H9 (cell line): ENCODE measurements at regions not wholly inside any gene's neighbourhood (a gene's known extent, or its start where the extent isn't known, plus 50 kb on each side); places are given as distances from the start of the nearest gene placed in this dataset.

ENCODE experiments used
- DNase-seq: peaks from one replicate; pipeline ENCODE4 v3.0.0-alpha.2; 2017
- H2AFZ ChIP-seq: one replicate; pipeline ENCODE4 v1.6.1; 2013; ENCODE audit warnings: mild to moderate bottlenecking, low read length, control low read depth, moderate library complexity
- H2AK5ac ChIP-seq: 2 replicates; pipeline ENCODE4 v1.6.1; 2013; ENCODE audit warnings: low read length, control low read depth, mixed read lengths; ENCODE audit not compliant: insufficient read length
- H2BK120ac ChIP-seq: one replicate; pipeline ENCODE4 v1.6.1; 2013; ENCODE audit warnings: low read depth, mild to moderate bottlenecking, low read length, control low read depth, inconsistent platforms; ENCODE audit not compliant: poor library complexity, severe bottlenecking
- H2BK12ac ChIP-seq: 2 replicates; pipeline ENCODE4 v1.6.1; 2013; ENCODE audit warnings: low read length, control low read depth, mixed read lengths, low read depth; ENCODE audit not compliant: insufficient read length
- H2BK15ac ChIP-seq: 2 replicates; pipeline ENCODE4 v1.6.1; 2013; ENCODE audit warnings: low read depth, low read length, control low read depth
- H2BK20ac ChIP-seq: one replicate; pipeline ENCODE4 v1.6.1; 2013; ENCODE audit warnings: low read depth, mild to moderate bottlenecking, low read length, control low read depth, inconsistent platforms; ENCODE audit not compliant: poor library complexity, severe bottlenecking
- H2BK5ac ChIP-seq: 2 replicates; pipeline ENCODE4 v1.6.1; 2013; ENCODE audit warnings: low read length, control low read depth, mixed read lengths; ENCODE audit not compliant: insufficient read length
- H3K14ac ChIP-seq: 2 replicates; pipeline ENCODE4 v1.6.1; 2013; ENCODE audit warnings: low read length, control low read depth; ENCODE audit not compliant: insufficient read depth
- H3K18ac ChIP-seq: 2 replicates; pipeline ENCODE4 v1.6.1; 2013; ENCODE audit warnings: low read depth, mild to moderate bottlenecking, mixed read lengths, low read length, control low read depth; ENCODE audit not compliant: insufficient read length
- H3K23ac ChIP-seq: 2 replicates; pipeline ENCODE4 v1.6.1; 2013; ENCODE audit warnings: low read length, control low read depth, mixed read lengths, low read depth; ENCODE audit not compliant: insufficient read length
- H3K23me2 ChIP-seq: 2 replicates; pipeline ENCODE4 v1.6.1; 2013; ENCODE audit warnings: low read depth, mild to moderate bottlenecking, mixed read lengths, low read length, control low read depth; ENCODE audit not compliant: insufficient read length, poor library complexity, severe bottlenecking
- H3K27ac ChIP-seq: 2 replicates; pipeline ENCODE4 v1.5.1; 2013; ENCODE audit warnings: low read length, control low read depth, mixed read lengths, low read depth; ENCODE audit not compliant: insufficient read length
- H3K27me3 ChIP-seq: 2 replicates; pipeline ENCODE4 v1.6.1; 2013; ENCODE audit warnings: low read length, control low read depth, inconsistent platforms; ENCODE audit not compliant: insufficient read depth
- H3K4ac ChIP-seq: 2 replicates; pipeline ENCODE4 v1.6.1; 2013; ENCODE audit warnings: low read depth, mild to moderate bottlenecking, control low read depth, inconsistent platforms, low read length, moderate library complexity
- H3K4me1 ChIP-seq: 2 replicates; pipeline ENCODE4 v1.6.1; 2013; ENCODE audit warnings: low read length, control low read depth, inconsistent platforms; ENCODE audit not compliant: insufficient read depth
- H3K4me2 ChIP-seq: 2 replicates; pipeline ENCODE4 v1.6.1; 2013; ENCODE audit warnings: low read length, control low read depth, mixed read lengths; ENCODE audit not compliant: insufficient read length, insufficient read depth
- H3K56ac ChIP-seq: 2 replicates; pipeline ENCODE4 v1.6.1; 2013; ENCODE audit warnings: low read depth, mild to moderate bottlenecking, mixed read lengths, low read length, control low read depth; ENCODE audit not compliant: insufficient read length
- H3K79me1 ChIP-seq: 2 replicates; pipeline ENCODE4 v1.6.1; 2013; ENCODE audit warnings: low read depth, mild to moderate bottlenecking, moderate library complexity, low read length, control low read depth, inconsistent platforms; ENCODE audit not compliant: insufficient read depth, poor library complexity, severe bottlenecking
- H3K79me2 ChIP-seq: 2 replicates; pipeline ENCODE4 v1.6.1; 2013; ENCODE audit warnings: low read length, control low read depth, inconsistent platforms; ENCODE audit not compliant: insufficient read depth
- H3K9ac ChIP-seq: 2 replicates; pipeline ENCODE4 v1.6.1; 2013; ENCODE audit warnings: low read length, control low read depth, mixed read lengths; ENCODE audit not compliant: insufficient read length; ENCODE audit errors: extremely low read depth
- H3K9me3 ChIP-seq: one replicate; pipeline ENCODE4 v1.6.1; 2013; ENCODE audit warnings: low read depth, low read length, inconsistent platforms; ENCODE audit not compliant: control insufficient read depth
- H3T11ph ChIP-seq: one replicate; pipeline ENCODE4 v1.6.1; 2013; ENCODE audit warnings: mild to moderate bottlenecking, low read length, control low read depth, inconsistent platforms
- H4K20me1 ChIP-seq: one replicate; pipeline ENCODE4 v1.6.1; 2013; ENCODE audit not compliant: control insufficient read depth, insufficient read length, insufficient read depth
- H4K5ac ChIP-seq: 2 replicates; pipeline ENCODE4 v1.6.1; 2013; ENCODE audit warnings: low read depth, mild to moderate bottlenecking, mixed read lengths, low read length, control low read depth; ENCODE audit not compliant: insufficient read length
- H4K8ac ChIP-seq: replicated peaks from 2 replicates; pipeline ENCODE4 v1.6.1; 2013; ENCODE audit warnings: low read length, control low read depth, mixed read lengths, low read depth; ENCODE audit not compliant: insufficient read length
- H4K91ac ChIP-seq: 2 replicates; pipeline ENCODE4 v1.6.1; 2013; ENCODE audit warnings: low read depth, mild to moderate bottlenecking, moderate library complexity, mixed read lengths, low read length, control low read depth; ENCODE audit not compliant: insufficient read length
- H3K27ac Mint-ChIP-seq, 3 experiments: 2 replicates in 2 of 3; 3 replicates in 1 of 3; pipeline ENCODE4 v1.8.0; 2020 to 2021; ENCODE audit warnings: mixed read lengths in 3 of 3, mild to moderate bottlenecking in 1 of 3, moderate library complexity in 1 of 3
- H3K27me3 Mint-ChIP-seq: 2 replicates; pipeline ENCODE4 v1.8.0; 2021; ENCODE audit warnings: low read depth, mild to moderate bottlenecking, moderate library complexity, mixed read lengths
- H3K36me3 Mint-ChIP-seq, 3 experiments: 2 replicates in 2 of 3; 3 replicates in 1 of 3; pipeline ENCODE4 v1.8.0; 2020 to 2021; ENCODE audit warnings: low read depth in 3 of 3, mixed read lengths in 3 of 3; ENCODE audit not compliant: insufficient read depth in 1 of 3
- H3K4me1 Mint-ChIP-seq, 2 experiments: 2 replicates each; pipeline ENCODE4 v1.8.0; 2020; ENCODE audit warnings: mixed read lengths in 2 of 2
- H3K4me3 Mint-ChIP-seq, 2 experiments: 2 replicates in 1 of 2; 3 replicates in 1 of 2; pipeline ENCODE4 v1.8.0; 2020 to 2021; ENCODE audit warnings: mild to moderate bottlenecking in 2 of 2, mixed read lengths in 2 of 2, moderate library complexity in 1 of 2
- H3K9me3 Mint-ChIP-seq, 2 experiments: 2 replicates in 1 of 2; 3 replicates in 1 of 2; pipeline ENCODE4 v1.8.0; 2020; ENCODE audit warnings: mild to moderate bottlenecking in 2 of 2, mixed read lengths in 2 of 2, moderate library complexity in 1 of 2
- WGBS: extraction: QIAGEN DNeasy Blood & Tissue Kit; methylation state at CpG from one replicate; pipeline ENCODE4 v1.1.7; 2013; ENCODE audit warnings: missing lambda C conversion rate, low lambda C conversion rate, mixed read lengths; ENCODE audit not compliant: insufficient read length; ENCODE audit errors: extremely low coverage; 5-methylcytosine and 5-hydroxymethylcytosine counted together
- TF ChIP-seq, protein P1 (sequence below): fragments of 200-600 bp; sonication (generic); conservative IDR thresholded peaks from 3 replicates; pipeline ENCODE4 v1.8.0; 2021; ENCODE audit warnings: antibody characterized with exemption, mild to moderate bottlenecking

DNA sequence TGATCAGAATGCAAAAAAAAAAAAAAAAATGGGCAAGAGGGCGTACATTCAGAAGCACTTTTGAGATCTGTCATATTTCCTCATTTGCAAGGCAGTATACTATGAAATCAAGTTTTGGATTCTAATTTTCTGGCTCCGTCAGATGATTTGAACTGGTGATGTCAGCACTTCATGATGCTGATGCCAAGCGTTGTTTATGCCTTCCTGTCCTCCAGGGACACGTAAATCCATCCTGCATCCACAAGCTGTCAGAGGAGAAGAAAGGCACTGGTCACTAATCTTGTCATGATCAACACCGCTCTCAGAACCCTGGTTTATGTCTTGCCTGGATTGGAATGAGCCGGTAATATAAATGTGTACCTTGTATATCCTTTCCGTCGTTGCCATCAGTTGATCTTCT is 152.1 kb upstream of the EPHA3 start:
- no peak overlapping the region for H3K56ac ChIP-seq
- Mint-ChIP-seq H3K27me3 (no peaks in the 10 kb centered on the region), H3K4me3 (no peak overlapping the region), H3K27ac (no peak overlapping the region), H3K4me1 (peaks cover 4 to 5% of the 10 kb centered on the region in 2 experiments), H3K9me3 (no peaks in the 10 kb centered on the region), H3K36me3 (no peaks in the 10 kb centered on the region)
- H3K27me3 ChIP-seq, result no peaks in the 10 kb centered on the region
- no peak overlapping the region for H3K9ac ChIP-seq
- no peak overlapping the region for H3T11ph ChIP-seq
- TF ChIP-seq, protein P1, sequence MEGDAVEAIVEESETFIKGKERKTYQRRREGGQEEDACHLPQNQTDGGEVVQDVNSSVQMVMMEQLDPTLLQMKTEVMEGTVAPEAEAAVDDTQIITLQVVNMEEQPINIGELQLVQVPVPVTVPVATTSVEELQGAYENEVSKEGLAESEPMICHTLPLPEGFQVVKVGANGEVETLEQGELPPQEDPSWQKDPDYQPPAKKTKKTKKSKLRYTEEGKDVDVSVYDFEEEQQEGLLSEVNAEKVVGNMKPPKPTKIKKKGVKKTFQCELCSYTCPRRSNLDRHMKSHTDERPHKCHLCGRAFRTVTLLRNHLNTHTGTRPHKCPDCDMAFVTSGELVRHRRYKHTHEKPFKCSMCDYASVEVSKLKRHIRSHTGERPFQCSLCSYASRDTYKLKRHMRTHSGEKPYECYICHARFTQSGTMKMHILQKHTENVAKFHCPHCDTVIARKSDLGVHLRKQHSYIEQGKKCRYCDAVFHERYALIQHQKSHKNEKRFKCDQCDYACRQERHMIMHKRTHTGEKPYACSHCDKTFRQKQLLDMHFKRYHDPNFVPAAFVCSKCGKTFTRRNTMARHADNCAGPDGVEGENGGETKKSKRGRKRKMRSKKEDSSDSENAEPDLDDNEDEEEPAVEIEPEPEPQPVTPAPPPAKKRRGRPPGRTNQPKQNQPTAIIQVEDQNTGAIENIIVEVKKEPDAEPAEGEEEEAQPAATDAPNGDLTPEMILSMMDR, result no peak
- no peak overlapping the region for H4K5ac ChIP-seq
- no peak overlapping the region for H4K8ac ChIP-seq
- no peak overlapping the region for H3K27ac ChIP-seq
- H2BK20ac ChIP-seq, result no peak overlapping the region
- H3K79me2 ChIP-seq, result no peaks in the 10 kb centered on the region
- no peak overlapping the region for H3K4me2 ChIP-seq
- H3K14ac ChIP-seq, result no peak overlapping the region
- no CpG with 5 or more reads among the region's 8 CpGs for WGBS
- DNase-seq, result no peak
- no peaks in the 10 kb centered on the region for H3K23me2 ChIP-seq
- H3K9me3 ChIP-seq, result no peaks in the 10 kb centered on the region
- H4K20me1 ChIP-seq, result no peaks in the 10 kb centered on the region
- no peak overlapping the region for H2BK12ac ChIP-seq
- H3K18ac ChIP-seq, result no peak overlapping the region
- H2BK15ac ChIP-seq, result no peak overlapping the region
- no peak overlapping the region for H2BK5ac ChIP-seq
- H4K91ac ChIP-seq, result no peak overlapping the region
- H2AK5ac ChIP-seq, result no peak overlapping the region
- H3K79me1 ChIP-seq, result no peaks in the 10 kb centered on the region
- no peaks in the 10 kb centered on the region for H3K4me1 ChIP-seq
- H2AFZ ChIP-seq, result no peak overlapping the region
- H3K23ac ChIP-seq, result no peak overlapping the region
- H3K4ac ChIP-seq, result no peak overlapping the region
- no peak overlapping the region for H2BK120ac ChIP-seq
